ENCODE measurements at regions not wholly inside any gene's neighbourhood (a gene's known extent, or its start where the extent isn't known, plus 50 kb on each side); places are given as distances from the start of the nearest gene placed in this dataset.
"Not testable (repeated sequence)": the region's sequence is repeated elsewhere in the genome, so short reads cannot be mapped to it uniquely, and the experiment has no call there.

DNA sequence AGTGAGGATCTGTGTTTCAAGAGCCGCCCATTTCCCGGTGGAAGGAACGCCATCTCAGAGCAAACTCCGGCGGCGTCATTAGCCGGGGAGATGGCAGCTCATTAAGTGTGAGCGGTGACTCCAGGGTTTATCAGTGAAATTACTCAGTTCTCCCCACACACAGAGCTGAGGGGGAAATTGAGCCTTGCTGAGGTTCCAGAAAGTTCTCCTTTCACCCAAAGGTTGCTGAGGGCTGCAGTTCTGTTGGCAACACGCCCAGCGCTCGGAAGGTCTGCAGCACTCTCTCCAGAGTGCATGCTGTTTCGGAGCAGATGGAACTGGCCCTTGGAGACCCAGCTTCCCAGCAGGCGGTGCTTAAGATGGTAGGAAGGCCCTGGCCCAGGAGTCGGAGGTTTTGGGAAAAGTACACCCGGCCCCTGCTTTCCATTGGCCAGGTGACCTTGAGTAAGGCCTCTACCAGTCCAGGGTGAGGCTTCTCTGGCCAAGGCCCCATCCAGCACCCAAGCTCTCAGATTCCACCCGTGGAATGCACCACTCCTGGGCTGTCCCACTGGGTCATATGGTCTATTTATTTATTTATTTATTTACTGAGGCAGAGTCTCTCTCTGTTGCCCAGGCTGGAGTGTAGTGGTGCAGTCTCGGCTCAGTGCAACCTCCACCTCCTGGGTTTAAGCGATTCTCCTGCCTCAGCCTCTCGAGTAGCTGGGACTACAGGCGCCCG, 167.7 kb upstream of the CIBAR2 start:
- Histone ChIP-seq H3K4me1 (ENCODE audit: control insufficient read depth, insufficient read depth, low read length) (peaks cover 28% of the 10 kb centered on the region), H3K9me3 (ENCODE audit: control insufficient read depth, low read length) (no peaks in the 10 kb centered on the region), H3K36me3 (ENCODE audit: control insufficient read depth, insufficient read depth, low read length, severe bottlenecking) (no peaks in the 10 kb centered on the region), H3K4me3 (ENCODE audit: low read length) (peak overlapping the region; percentile 42), H3K27me3 (replicated peaks; ENCODE audit: control insufficient read depth, insufficient read depth, low read length) (no peaks in the 10 kb centered on the region), H3K9ac (ENCODE audit: low read length) (peak overlapping the region; percentile 84)
- no peak for DNase-seq (ENCODE audit: low read depth)

- Histone ChIP-seq H3K36me3 (ENCODE audit: control insufficient read depth, insufficient read depth, low read length, severe bottlenecking) (no peaks in the 10 kb centered on the region), H3K9ac (ENCODE audit: low read length) (no peak overlapping the region), H3K9me3 (ENCODE audit: control insufficient read depth, low read length) (no peaks in the 10 kb centered on the region), H3K4me1 (ENCODE audit: control insufficient read depth, insufficient read depth, low read length) (peaks cover 35% of the 10 kb centered on the region), H3K27me3 (replicated peaks; ENCODE audit: control insufficient read depth, insufficient read depth, low read length) (no peaks in the 10 kb centered on the region), H3K4me3 (ENCODE audit: low read length) (no peak overlapping the region)
- DNase-seq (ENCODE audit: low read depth), result no peak
Measured at GRCh38 chr16:85281181-85281580, 168.9 kb upstream of the CIBAR2 start.

DNA sequence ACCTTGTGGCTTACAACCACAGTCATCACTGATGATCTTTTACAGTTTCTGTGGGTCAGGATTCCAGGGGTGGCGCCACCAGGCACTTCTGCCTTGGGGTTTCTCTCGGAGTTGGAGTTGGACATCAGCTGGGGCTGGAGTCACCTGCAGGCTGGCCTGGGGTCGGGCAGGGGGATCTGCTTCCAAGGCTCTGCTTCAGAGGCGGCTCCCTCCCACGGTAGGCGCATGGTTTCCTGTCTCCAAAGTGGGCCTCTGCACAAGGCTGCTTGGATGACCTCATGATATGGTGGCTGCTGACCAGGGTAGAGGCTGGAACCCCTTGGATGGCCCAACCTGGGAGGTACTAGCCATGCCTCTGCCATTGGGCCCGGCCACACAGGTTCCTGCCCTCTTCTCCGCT, 170.6 kb upstream of the CIBAR2 start:
- Histone ChIP-seq H3K9me3 (ENCODE audit: control insufficient read depth, low read length) (no peaks in the 10 kb centered on the region), H3K27me3 (replicated peaks; ENCODE audit: control insufficient read depth, insufficient read depth, low read length) (no peaks in the 10 kb centered on the region), H3K4me3 (ENCODE audit: low read length) (no peak overlapping the region), H3K4me1 (ENCODE audit: control insufficient read depth, insufficient read depth, low read length) (peaks cover 48% of the 10 kb centered on the region), H3K36me3 (ENCODE audit: control insufficient read depth, insufficient read depth, low read length, severe bottlenecking) (no peaks in the 10 kb centered on the region), H3K9ac (ENCODE audit: low read length) (no peak overlapping the region)
- no peak for DNase-seq (ENCODE audit: low read depth)

DNA sequence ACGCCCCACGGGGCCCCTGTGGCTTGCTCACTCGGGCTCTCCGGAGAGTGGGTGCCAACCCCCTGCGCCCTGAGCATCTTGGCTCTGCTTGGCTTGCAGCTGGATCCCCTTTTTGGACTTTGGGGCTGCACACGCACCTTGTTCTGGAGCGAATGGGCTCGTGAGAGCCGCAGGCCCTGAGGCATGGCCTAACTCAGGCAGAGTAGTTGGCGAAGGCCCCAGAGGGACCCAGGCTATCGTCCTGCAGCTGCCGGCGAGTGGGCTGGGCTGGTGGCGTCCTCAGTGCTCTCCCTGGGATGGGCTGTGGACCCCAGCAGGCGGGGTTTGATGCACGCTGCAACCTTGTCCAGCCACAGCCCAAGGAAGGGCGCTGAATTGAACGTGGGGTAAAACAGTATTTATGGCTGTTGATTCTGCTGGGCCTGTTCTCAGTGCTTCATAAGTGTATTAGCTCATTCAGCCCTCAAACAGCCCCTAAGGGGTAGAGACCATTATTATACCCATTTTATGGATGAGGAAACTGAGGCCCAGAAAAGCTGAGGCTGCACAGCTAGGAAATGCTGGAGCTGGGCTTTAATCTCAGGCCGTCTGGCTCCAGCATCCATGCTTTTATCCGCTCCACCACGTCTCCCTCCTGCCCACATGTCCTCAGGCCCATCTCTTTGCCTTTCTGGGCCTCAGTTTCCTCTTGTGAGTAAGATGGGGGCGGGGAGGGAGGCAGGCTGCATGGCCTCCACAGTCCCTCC, 171.2 kb upstream of the CIBAR2 start:
- H3K4me3 ChIP-seq (ENCODE audit: low read length), result no peak overlapping the region
- no peaks in the 10 kb centered on the region for H3K9me3 ChIP-seq (ENCODE audit: control insufficient read depth, low read length)
- H3K27me3 ChIP-seq (replicated peaks; ENCODE audit: control insufficient read depth, insufficient read depth, low read length), result no peaks in the 10 kb centered on the region
- no peak for DNase-seq (ENCODE audit: low read depth)
- peaks cover 42% of the 10 kb centered on the region for H3K4me1 ChIP-seq (ENCODE audit: control insufficient read depth, insufficient read depth, low read length)
- no peak overlapping the region for H3K9ac ChIP-seq (ENCODE audit: low read length)
- H3K36me3 ChIP-seq (ENCODE audit: control insufficient read depth, insufficient read depth, low read length, severe bottlenecking), result no peaks in the 10 kb centered on the region

- Histone ChIP-seq H3K4me3 (ENCODE audit: low read length) (no peak overlapping the region), H3K4me1 (ENCODE audit: control insufficient read depth, insufficient read depth, low read length) (peaks cover 34% of the 10 kb centered on the region)
- DNase-seq (ENCODE audit: low read depth), result no peak
Measured at GRCh38 chr16:85284141-85284817, 172.0 kb upstream of the CIBAR2 start.

DNA sequence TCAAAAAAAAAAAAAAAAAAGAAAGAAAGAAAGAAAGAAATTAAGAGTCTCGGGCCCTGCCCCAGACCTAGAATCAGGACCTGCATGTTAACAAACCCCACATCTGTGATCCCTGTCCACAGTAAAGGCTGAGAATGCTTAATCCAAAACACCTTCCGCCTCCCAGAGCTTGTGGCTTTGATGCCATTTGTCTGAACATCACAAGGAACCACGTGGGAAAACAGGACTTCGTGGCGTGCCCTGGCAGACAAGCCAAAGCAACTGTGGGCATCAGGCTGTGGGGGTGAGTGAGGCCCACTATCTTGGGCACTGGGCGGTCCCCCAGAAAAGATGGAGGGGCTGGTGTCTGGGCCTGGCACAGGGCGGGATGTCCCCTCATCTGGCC, 173.4 kb upstream of the CIBAR2 start:
- no peak for DNase-seq (ENCODE audit: low read depth)
- Histone ChIP-seq H3K9me3 (ENCODE audit: control insufficient read depth, low read length) (no peaks in the 10 kb centered on the region), H3K4me1 (ENCODE audit: control insufficient read depth, insufficient read depth, low read length) (peaks cover 25% of the 10 kb centered on the region)

More at GRCh38 chr16:85284141-85284817, 172.0 kb upstream of the CIBAR2 start:
- Histone ChIP-seq H3K9ac (ENCODE audit: low read length) (no peak overlapping the region), H3K9me3 (ENCODE audit: control insufficient read depth, low read length) (no peaks in the 10 kb centered on the region), H3K27me3 (replicated peaks; ENCODE audit: control insufficient read depth, insufficient read depth, low read length) (no peaks in the 10 kb centered on the region), H3K36me3 (ENCODE audit: control insufficient read depth, insufficient read depth, low read length, severe bottlenecking) (no peaks in the 10 kb centered on the region)

GRCh38 chr16:85286066-85286831, 174.0 kb upstream of the CIBAR2 start:
- Histone ChIP-seq H3K27me3 (replicated peaks; ENCODE audit: control insufficient read depth, insufficient read depth, low read length) (no peaks in the 10 kb centered on the region), H3K4me3 (ENCODE audit: low read length) (peak overlapping the region; percentile 61), H3K4me1 (ENCODE audit: control insufficient read depth, insufficient read depth, low read length) (peaks cover 30% of the 10 kb centered on the region), H3K36me3 (ENCODE audit: control insufficient read depth, insufficient read depth, low read length, severe bottlenecking) (no peaks in the 10 kb centered on the region), H3K9ac (ENCODE audit: low read length) (peak overlapping the region; percentile 85), H3K9me3 (ENCODE audit: control insufficient read depth, low read length) (no peaks in the 10 kb centered on the region)
- peak; percentile 73 for DNase-seq (ENCODE audit: low read depth)

More for the DNA sequence above, 173.4 kb upstream of the CIBAR2 start:
- H3K4me3 ChIP-seq (ENCODE audit: low read length), result peak overlapping the region; percentile 61
- peak overlapping the region; percentile 85 for H3K9ac ChIP-seq (ENCODE audit: low read length)
- no peaks in the 10 kb centered on the region for H3K27me3 ChIP-seq (replicated peaks; ENCODE audit: control insufficient read depth, insufficient read depth, low read length)
- no peaks in the 10 kb centered on the region for H3K36me3 ChIP-seq (ENCODE audit: control insufficient read depth, insufficient read depth, low read length, severe bottlenecking)

- Histone ChIP-seq H3K36me3 (ENCODE audit: control insufficient read depth, insufficient read depth, low read length, severe bottlenecking) (no peaks in the 10 kb centered on the region), H3K9me3 (ENCODE audit: control insufficient read depth, low read length) (no peaks in the 10 kb centered on the region), H3K27me3 (replicated peaks; ENCODE audit: control insufficient read depth, insufficient read depth, low read length) (no peaks in the 10 kb centered on the region), H3K4me3 (ENCODE audit: low read length) (peak overlapping the region; percentile 61), H3K9ac (ENCODE audit: low read length) (peak overlapping the region; percentile 85), H3K4me1 (ENCODE audit: control insufficient read depth, insufficient read depth, low read length) (peaks cover 30% of the 10 kb centered on the region)
- peak; percentile 54 for DNase-seq (ENCODE audit: low read depth)
Measured at GRCh38 chr16:85286951-85287814, 174.9 kb upstream of the CIBAR2 start.

- not testable (repeated sequence) for DNase-seq (ENCODE audit: low read depth); H3K9me3 ChIP-seq (ENCODE audit: control insufficient read depth, low read length); H3K9ac ChIP-seq (ENCODE audit: low read length); H3K36me3 ChIP-seq (ENCODE audit: control insufficient read depth, insufficient read depth, low read length, severe bottlenecking); H3K4me3 ChIP-seq (ENCODE audit: low read length); H3K27me3 ChIP-seq (replicated peaks; ENCODE audit: control insufficient read depth, insufficient read depth, low read length)
- peaks cover 30% of the 10 kb centered on the region for H3K4me1 ChIP-seq (ENCODE audit: control insufficient read depth, insufficient read depth, low read length)
Measured at GRCh38 chr16:85287815-85288109, 175.5 kb upstream of the CIBAR2 start.

- H3K4me1 ChIP-seq (ENCODE audit: control insufficient read depth, insufficient read depth, low read length), result peaks cover 30% of the 10 kb centered on the region
- H3K27me3 ChIP-seq (replicated peaks; ENCODE audit: control insufficient read depth, insufficient read depth, low read length), result no peaks in the 10 kb centered on the region
- DNase-seq (ENCODE audit: low read depth), result no peak
- H3K9me3 ChIP-seq (ENCODE audit: control insufficient read depth, low read length), result no peaks in the 10 kb centered on the region
- no peak overlapping the region for H3K9ac ChIP-seq (ENCODE audit: low read length)
- H3K36me3 ChIP-seq (ENCODE audit: control insufficient read depth, insufficient read depth, low read length, severe bottlenecking), result no peaks in the 10 kb centered on the region
- no peak overlapping the region for H3K4me3 ChIP-seq (ENCODE audit: low read length)
Measured at GRCh38 chr16:85288341-85288868, 176.1 kb upstream of the CIBAR2 start.

All from adipocyte (in vitro differentiated cells).